ENCODE measurements at regions not wholly inside any gene's neighbourhood (a gene's known extent, or its start where the extent isn't known, plus 50 kb on each side); places are given as distances from the start of the nearest gene placed in this dataset.

DNA sequence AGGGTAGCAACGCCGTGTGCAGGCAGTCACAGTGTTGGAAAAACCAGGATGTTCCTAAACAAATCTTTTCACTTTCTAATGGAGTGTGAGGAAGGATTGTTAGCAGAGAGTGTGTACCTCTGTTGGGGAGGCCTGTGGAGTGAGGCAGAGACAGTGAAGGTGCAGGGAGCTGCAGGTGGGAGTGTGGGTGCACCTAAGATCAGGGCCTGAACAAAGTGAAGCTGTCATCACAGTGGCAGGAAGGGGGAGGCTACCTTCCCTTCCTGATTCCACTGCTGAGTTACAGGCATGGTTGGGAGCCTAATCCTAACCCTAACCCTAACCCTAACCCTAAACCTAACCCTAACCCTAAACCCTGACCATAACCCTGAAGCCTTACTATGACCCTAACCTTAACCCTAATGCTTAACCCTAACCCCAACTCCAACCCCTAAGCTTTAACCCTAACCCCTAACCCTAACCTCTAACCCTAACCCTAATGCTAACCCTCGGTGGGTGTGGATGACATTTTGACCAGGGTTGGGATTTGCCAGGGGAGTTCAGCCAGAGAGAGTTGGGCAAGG lies 158.8 kb upstream of the KLF6 start:
- H3K9me2 ChIP-seq (replicated peaks; ENCODE audit: insufficient read depth) = no peaks in the 10 kb centered on the region
- no peak overlapping the region for H3K4me3 ChIP-seq
- H2AFZ ChIP-seq = no peak overlapping the region
- 98% methylated on average over 3 of the region's 3 CpGs for WGBS (ENCODE audit: low lambda C conversion rate, missing lambda C conversion rate)
- H3K36me3 ChIP-seq (replicated peaks; ENCODE audit: insufficient read depth, low read depth) = no peaks in the 10 kb centered on the region
- no peak overlapping the region for H3K4me2 ChIP-seq
- no peaks in the 10 kb centered on the region for H3K9me3 ChIP-seq (ENCODE audit: low read depth)
- no peak for DNase-seq (ENCODE audit: low spot score)
- H3K27ac ChIP-seq = no peak overlapping the region
- no peaks in the 10 kb centered on the region for H3K79me2 ChIP-seq
- TF ChIP-seq, protein P1, sequence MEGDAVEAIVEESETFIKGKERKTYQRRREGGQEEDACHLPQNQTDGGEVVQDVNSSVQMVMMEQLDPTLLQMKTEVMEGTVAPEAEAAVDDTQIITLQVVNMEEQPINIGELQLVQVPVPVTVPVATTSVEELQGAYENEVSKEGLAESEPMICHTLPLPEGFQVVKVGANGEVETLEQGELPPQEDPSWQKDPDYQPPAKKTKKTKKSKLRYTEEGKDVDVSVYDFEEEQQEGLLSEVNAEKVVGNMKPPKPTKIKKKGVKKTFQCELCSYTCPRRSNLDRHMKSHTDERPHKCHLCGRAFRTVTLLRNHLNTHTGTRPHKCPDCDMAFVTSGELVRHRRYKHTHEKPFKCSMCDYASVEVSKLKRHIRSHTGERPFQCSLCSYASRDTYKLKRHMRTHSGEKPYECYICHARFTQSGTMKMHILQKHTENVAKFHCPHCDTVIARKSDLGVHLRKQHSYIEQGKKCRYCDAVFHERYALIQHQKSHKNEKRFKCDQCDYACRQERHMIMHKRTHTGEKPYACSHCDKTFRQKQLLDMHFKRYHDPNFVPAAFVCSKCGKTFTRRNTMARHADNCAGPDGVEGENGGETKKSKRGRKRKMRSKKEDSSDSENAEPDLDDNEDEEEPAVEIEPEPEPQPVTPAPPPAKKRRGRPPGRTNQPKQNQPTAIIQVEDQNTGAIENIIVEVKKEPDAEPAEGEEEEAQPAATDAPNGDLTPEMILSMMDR (IDR thresholded peaks at IDR 0.05; ENCODE audit: poor library complexity) = no peak
- TF ChIP-seq EZH2phosphoT487 (IDR thresholded peaks at IDR 0.05; ENCODE audit: low read depth, severe bottlenecking, unreplicated experiment) (no peak), EZH2 (IDR thresholded peaks at IDR 0.05; ENCODE audit: borderline replicate concordance) (no peak)
- H3K27me3 ChIP-seq = no peaks in the 10 kb centered on the region
- no peaks in the 10 kb centered on the region for H3K4me1 ChIP-seq (ENCODE audit: insufficient read depth)
- H4K20me1 ChIP-seq (ENCODE audit: insufficient read depth, poor library complexity, severe bottlenecking) = no peaks in the 10 kb centered on the region

- no peaks in the 10 kb centered on the region for H3K4me1 ChIP-seq (ENCODE audit: insufficient read depth)
- H3K36me3 ChIP-seq (replicated peaks; ENCODE audit: insufficient read depth, low read depth) = no peaks in the 10 kb centered on the region
- no peak overlapping the region for H3K27ac ChIP-seq
- H3K9me3 ChIP-seq (ENCODE audit: low read depth) = no peaks in the 10 kb centered on the region
- TF ChIP-seq EZH2 (IDR thresholded peaks at IDR 0.05; ENCODE audit: borderline replicate concordance) = no peak
- TF ChIP-seq EZH2phosphoT487 (IDR thresholded peaks at IDR 0.05; ENCODE audit: low read depth, severe bottlenecking, unreplicated experiment) = no peak
- TF ChIP-seq, protein P1 (IDR thresholded peaks at IDR 0.05; ENCODE audit: poor library complexity) = no peak
- H3K27me3 ChIP-seq = no peaks in the 10 kb centered on the region
- no peak overlapping the region for H2AFZ ChIP-seq
- 91% methylated on average over 9 of the region's 9 CpGs for WGBS (ENCODE audit: low lambda C conversion rate, missing lambda C conversion rate)
- H3K4me2 ChIP-seq = no peak overlapping the region
- H3K9me2 ChIP-seq (replicated peaks; ENCODE audit: insufficient read depth) = no peaks in the 10 kb centered on the region
- no peak overlapping the region for H3K4me3 ChIP-seq
- H4K20me1 ChIP-seq (ENCODE audit: insufficient read depth, poor library complexity, severe bottlenecking) = no peaks in the 10 kb centered on the region
- no peaks in the 10 kb centered on the region for H3K79me2 ChIP-seq
- no peak for DNase-seq (ENCODE audit: low spot score)
These were observed 158.0 kb upstream of the KLF6 start for GRCh38 chr10:3942937-3943489.

DNA sequence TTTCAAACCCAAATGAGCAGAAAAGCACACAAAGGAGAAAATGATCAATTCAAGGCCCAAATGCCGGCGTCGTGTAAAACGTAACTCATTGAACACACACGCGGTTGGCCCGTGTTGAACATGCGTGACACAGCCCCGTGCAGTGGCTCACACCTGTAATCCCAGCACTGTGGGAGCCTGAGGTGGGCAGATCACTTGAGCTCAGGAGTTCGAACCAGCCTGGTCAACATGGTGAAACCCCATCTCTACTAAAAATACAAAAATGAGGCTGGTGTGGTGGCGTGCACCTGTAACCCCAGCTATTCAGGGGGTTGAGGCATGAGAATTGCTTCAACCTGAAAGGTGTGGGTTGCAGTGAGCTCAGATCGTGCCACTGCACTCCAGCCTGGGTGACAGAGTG lies 156.7 kb upstream of the KLF6 start:
- Histone ChIP-seq H3K79me2 (no peaks in the 10 kb centered on the region), H4K20me1 (ENCODE audit: insufficient read depth, poor library complexity, severe bottlenecking) (no peaks in the 10 kb centered on the region), H2AFZ (no peak overlapping the region), H3K4me2 (no peak overlapping the region), H3K4me3 (no peak overlapping the region), H3K4me1 (ENCODE audit: insufficient read depth) (no peaks in the 10 kb centered on the region), H3K27me3 (no peaks in the 10 kb centered on the region), H3K9me2 (replicated peaks; ENCODE audit: insufficient read depth) (no peaks in the 10 kb centered on the region), H3K36me3 (replicated peaks; ENCODE audit: insufficient read depth, low read depth) (no peaks in the 10 kb centered on the region), H3K27ac (no peak overlapping the region), H3K9me3 (ENCODE audit: low read depth) (no peaks in the 10 kb centered on the region)
- WGBS (ENCODE audit: low lambda C conversion rate, missing lambda C conversion rate) = 93% methylated on average over 12 of the region's 12 CpGs
- DNase-seq (ENCODE audit: low spot score) = no peak
- TF ChIP-seq EZH2 (IDR thresholded peaks at IDR 0.05; ENCODE audit: borderline replicate concordance) (no peak), EZH2phosphoT487 (IDR thresholded peaks at IDR 0.05; ENCODE audit: low read depth, severe bottlenecking, unreplicated experiment) (no peak)
- TF ChIP-seq, protein P1 (IDR thresholded peaks at IDR 0.05; ENCODE audit: poor library complexity) = no peak
